Neural crest cell (in vitro differentiated cells): ENCODE measurements at regions not wholly inside any gene's neighbourhood (a gene's known extent, or its start where the extent isn't known, plus 50 kb on each side); places are given as distances from the start of the nearest gene placed in this dataset.

Experiments
- DNase-seq: peaks from one replicate; pipeline ENCODE4 v3.0.0; 2021; ENCODE audit warnings: low read depth, mixed read lengths, low spot score
- H3K27ac Mint-ChIP-seq: one replicate; pipeline ENCODE4 v1.8.0; 2021; ENCODE audit warnings: mild to moderate bottlenecking, mixed read lengths; ENCODE audit not compliant: unreplicated experiment
- H3K27me3 Mint-ChIP-seq: 2 replicates; pipeline ENCODE4 v1.8.0; 2021; ENCODE audit warnings: low read depth, mild to moderate bottlenecking, mixed read lengths
- H3K36me3 Mint-ChIP-seq: 2 replicates; pipeline ENCODE4 v1.8.0; 2021; ENCODE audit warnings: low read depth, mild to moderate bottlenecking, mixed read lengths
- H3K4me1 Mint-ChIP-seq: 2 replicates; pipeline ENCODE4 v1.8.0; 2021; ENCODE audit warnings: mixed read lengths
- H3K4me3 Mint-ChIP-seq: one replicate; pipeline ENCODE4 v1.8.0; 2021; ENCODE audit warnings: mild to moderate bottlenecking, mixed read lengths
- H3K9me3 Mint-ChIP-seq: 2 replicates; pipeline ENCODE4 v1.8.0; 2021; ENCODE audit warnings: mixed read lengths
- TF ChIP-seq, protein P1 (sequence below): fragments of 200-600 bp; sonication (generic); conservative IDR thresholded peaks from 2 replicates; pipeline ENCODE4 v1.5.0; 2021; ENCODE audit warnings: antibody characterized with exemption, mild to moderate bottlenecking

DNA sequence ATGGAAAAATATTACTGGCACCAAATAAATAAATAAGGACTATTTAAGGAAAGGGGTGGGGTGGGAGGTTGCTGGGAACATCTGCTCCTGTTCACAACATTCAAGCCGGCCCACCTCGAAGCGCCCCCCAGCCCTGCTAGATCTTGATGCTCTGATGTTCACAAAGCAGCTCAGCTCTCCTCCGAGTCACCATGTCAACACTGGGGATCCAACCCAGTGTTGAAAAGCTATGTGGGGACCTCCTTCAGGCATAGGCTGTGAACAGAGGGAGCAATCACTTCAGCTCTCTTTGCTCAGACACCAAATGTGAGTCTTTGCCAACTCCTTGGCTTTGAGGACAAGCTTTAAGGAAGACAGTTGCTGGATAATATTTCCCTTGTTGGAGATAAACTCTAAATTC is 176.8 kb upstream of the NT5E start:
- no peaks in the 10 kb centered on the region for H3K27me3 Mint-ChIP-seq
- no peaks in the 10 kb centered on the region for H3K4me1 Mint-ChIP-seq
- H3K27ac Mint-ChIP-seq = peak overlapping the region; percentile 71
- DNase-seq = no peak
- H3K4me3 Mint-ChIP-seq = no peak overlapping the region
- H3K36me3 Mint-ChIP-seq = no peaks in the 10 kb centered on the region
- peaks cover 9% of the 10 kb centered on the region for H3K9me3 Mint-ChIP-seq
- TF ChIP-seq, protein P1, sequence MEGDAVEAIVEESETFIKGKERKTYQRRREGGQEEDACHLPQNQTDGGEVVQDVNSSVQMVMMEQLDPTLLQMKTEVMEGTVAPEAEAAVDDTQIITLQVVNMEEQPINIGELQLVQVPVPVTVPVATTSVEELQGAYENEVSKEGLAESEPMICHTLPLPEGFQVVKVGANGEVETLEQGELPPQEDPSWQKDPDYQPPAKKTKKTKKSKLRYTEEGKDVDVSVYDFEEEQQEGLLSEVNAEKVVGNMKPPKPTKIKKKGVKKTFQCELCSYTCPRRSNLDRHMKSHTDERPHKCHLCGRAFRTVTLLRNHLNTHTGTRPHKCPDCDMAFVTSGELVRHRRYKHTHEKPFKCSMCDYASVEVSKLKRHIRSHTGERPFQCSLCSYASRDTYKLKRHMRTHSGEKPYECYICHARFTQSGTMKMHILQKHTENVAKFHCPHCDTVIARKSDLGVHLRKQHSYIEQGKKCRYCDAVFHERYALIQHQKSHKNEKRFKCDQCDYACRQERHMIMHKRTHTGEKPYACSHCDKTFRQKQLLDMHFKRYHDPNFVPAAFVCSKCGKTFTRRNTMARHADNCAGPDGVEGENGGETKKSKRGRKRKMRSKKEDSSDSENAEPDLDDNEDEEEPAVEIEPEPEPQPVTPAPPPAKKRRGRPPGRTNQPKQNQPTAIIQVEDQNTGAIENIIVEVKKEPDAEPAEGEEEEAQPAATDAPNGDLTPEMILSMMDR = no peak

DNA sequence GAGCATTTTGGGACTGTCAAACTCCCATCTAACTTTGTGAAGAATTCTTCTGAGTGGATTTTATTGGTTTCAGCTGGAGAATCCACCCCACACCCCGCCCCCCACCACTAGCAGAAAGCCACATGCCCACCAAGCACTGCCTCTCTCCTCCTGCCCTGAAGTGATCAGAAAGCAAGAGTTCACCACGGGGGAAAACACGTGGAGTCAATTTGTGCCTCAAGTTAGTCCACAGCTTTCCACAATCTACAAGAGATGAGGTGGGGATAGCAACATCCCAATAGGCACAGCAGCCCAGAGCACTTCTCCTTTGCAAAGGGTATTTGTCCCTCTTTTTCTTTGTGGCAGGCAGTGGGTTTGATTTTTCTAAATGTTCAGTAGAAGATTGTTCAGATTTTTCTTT is 177.3 kb upstream of the NT5E start:
- no peak overlapping the region for H3K4me3 Mint-ChIP-seq
- TF ChIP-seq, protein P1 = no peak
- H3K4me1 Mint-ChIP-seq = no peaks in the 10 kb centered on the region
- peaks cover 9% of the 10 kb centered on the region for H3K9me3 Mint-ChIP-seq
- no peaks in the 10 kb centered on the region for H3K27me3 Mint-ChIP-seq
- no peak for DNase-seq
- no peak overlapping the region for H3K27ac Mint-ChIP-seq
- H3K36me3 Mint-ChIP-seq = no peaks in the 10 kb centered on the region

DNA sequence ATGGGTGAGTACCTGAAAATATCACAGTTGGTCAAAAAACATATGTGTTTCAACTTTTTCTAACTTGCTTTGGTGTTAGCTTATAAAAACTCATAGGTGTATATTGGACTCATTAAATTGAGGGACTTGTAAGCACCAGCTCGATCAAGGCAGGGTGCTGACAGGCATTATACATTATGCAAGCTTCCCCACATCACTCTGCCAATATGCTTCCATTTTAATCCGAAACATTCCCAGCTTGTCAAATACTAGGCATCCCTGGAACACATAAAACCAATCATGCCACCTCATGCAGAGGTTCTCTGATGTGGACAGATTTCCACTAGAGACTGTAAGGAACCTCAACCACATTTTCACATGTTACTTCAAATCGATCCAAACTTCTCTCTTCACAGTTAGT is 187.3 kb upstream of the NT5E start:
- Mint-ChIP-seq H3K4me3 (no peak overlapping the region), H3K27ac (no peak overlapping the region), H3K9me3 (peaks cover 3% of the 10 kb centered on the region), H3K27me3 (peaks cover 2% of the 10 kb centered on the region), H3K4me1 (no peaks in the 10 kb centered on the region), H3K36me3 (no peaks in the 10 kb centered on the region)
- TF ChIP-seq, protein P1 = no peak
- DNase-seq = no peak

DNA sequence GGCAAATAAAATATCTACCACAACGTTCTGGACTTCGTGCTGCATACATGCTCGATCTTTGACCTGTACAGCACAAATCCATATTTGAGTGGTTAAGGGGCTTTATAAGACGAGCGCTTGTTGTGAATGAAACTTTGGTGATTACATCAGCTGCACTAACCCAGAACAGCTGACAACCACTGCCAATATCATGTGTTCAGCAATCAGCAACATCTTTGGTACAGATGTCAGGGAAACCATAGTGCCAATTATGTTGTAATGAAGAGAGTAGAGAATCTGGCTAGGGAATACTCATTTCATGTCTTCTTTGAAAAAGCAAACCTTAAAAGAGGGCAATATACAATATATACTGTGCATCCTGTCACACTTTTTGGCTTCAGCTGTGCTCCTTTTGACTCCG is 188.6 kb upstream of the NT5E start:
- Mint-ChIP-seq H3K27ac (no peak overlapping the region), H3K36me3 (no peaks in the 10 kb centered on the region), H3K27me3 (peaks cover 4% of the 10 kb centered on the region), H3K4me1 (no peaks in the 10 kb centered on the region), H3K4me3 (no peak overlapping the region), H3K9me3 (no peaks in the 10 kb centered on the region)
- TF ChIP-seq, protein P1 = no peak
- no peak for DNase-seq

DNA sequence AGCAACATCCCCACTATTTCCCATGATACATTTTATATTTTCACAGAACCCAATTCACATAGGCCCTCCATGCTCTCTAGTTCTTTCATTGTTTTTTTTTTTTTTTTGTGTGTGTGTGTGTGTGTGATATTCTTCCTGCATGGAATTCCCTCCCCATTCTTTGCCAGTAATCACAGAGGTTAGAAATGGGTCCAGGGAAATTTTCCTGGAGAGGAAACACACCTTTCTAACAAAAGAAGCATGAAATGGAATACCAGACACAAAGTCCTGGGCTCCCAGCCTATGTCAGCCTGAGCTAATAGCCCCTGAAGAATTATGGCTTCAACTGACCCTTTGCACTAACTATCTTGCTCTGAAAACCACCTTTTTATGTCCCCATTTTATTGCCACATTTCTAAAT is 194.2 kb upstream of the NT5E start:
- peaks cover 7% of the 10 kb centered on the region for H3K27me3 Mint-ChIP-seq

More for the DNA sequence above, 194.2 kb upstream of the NT5E start:
- Mint-ChIP-seq H3K4me3 (no peak overlapping the region), H3K36me3 (no peaks in the 10 kb centered on the region), H3K4me1 (no peaks in the 10 kb centered on the region), H3K9me3 (peaks cover 4% of the 10 kb centered on the region), H3K27ac (no peak overlapping the region)
- DNase-seq = no peak
- TF ChIP-seq, protein P1 = no peak
